CD4-positive, CD25-positive, alpha-beta regulatory T cell (primary cell): ENCODE measurements at regions not wholly inside any gene's neighbourhood (a gene's known extent, or its start where the extent isn't known, plus 50 kb on each side); places are given as distances from the start of the nearest gene placed in this dataset.
A peak's percentile ranks its signal among the peaks of the same experiment; 100 is the strongest.

Experiments used
- ATAC-seq, 2 donors: fragments of 150-1000 bp; cut with Tn5 transposase; one replicate each; pipeline ENCODE4 v1.10.0; 2021; ENCODE audit warnings: low read depth in 2 of 2, moderate number of reproducible peaks in 2 of 2, moderate library complexity in 1 of 2
- DNase-seq, 3 donors: peaks; one replicate each; pipeline versions ENCODE4 v3.0.0 to v3.0.0-alpha.2; 2012 to 2022; ENCODE audit warnings: mixed read lengths in 1 of 3
- H3K27ac ChIP-seq: one replicate; pipeline ENCODE4 v1.7.0; 2013; ENCODE audit warnings: mild to moderate bottlenecking, low read length; ENCODE audit not compliant: insufficient read depth, poor library complexity, severe bottlenecking
- H3K27me3 ChIP-seq: one replicate; pipeline ENCODE4 v1.7.0; 2013; ENCODE audit warnings: low read length; ENCODE audit not compliant: control insufficient read depth, insufficient read depth
- H3K36me3 ChIP-seq: one replicate; pipeline ENCODE4 v1.7.0; 2013; ENCODE audit warnings: mild to moderate bottlenecking, low read length, moderate library complexity; ENCODE audit not compliant: control insufficient read depth, insufficient read depth
- H3K4me1 ChIP-seq: 2 replicates; pipeline ENCODE4 v1.7.0; 2013; ENCODE audit warnings: mild to moderate bottlenecking, low read length; ENCODE audit not compliant: insufficient read depth, control insufficient read depth, poor library complexity, severe bottlenecking
- H3K4me3 ChIP-seq: one replicate; pipeline ENCODE4 v1.7.0; 2013; ENCODE audit warnings: low read depth, mild to moderate bottlenecking, low read length, moderate library complexity
- H3K9me3 ChIP-seq, 2 experiments: 1 replicate in 1 of 2; 2 replicates in 1 of 2; pipeline ENCODE4 v1.7.0; 2013; ENCODE audit warnings: low read length in 2 of 2, mild to moderate bottlenecking in 1 of 2, moderate library complexity in 1 of 2; ENCODE audit not compliant: control insufficient read depth in 2 of 2
- H3K27ac Mint-ChIP-seq, 3 donors: one replicate each; pipeline ENCODE4 v1.8.0; 2020 to 2022; ENCODE audit warnings: mild to moderate bottlenecking in 3 of 3, mixed read lengths in 3 of 3, moderate library complexity in 2 of 3
- H3K27me3 Mint-ChIP-seq: one replicate; pipeline ENCODE4 v1.8.0; 2022; ENCODE audit warnings: mild to moderate bottlenecking, mixed read lengths
- H3K36me3 Mint-ChIP-seq: one replicate; pipeline ENCODE4 v1.8.0; 2020; ENCODE audit warnings: mixed read lengths
- H3K4me1 Mint-ChIP-seq, 4 donors: one replicate each; pipeline ENCODE4 v1.8.0; 2020 to 2022; ENCODE audit warnings: mixed read lengths in 4 of 4, mild to moderate bottlenecking in 1 of 4
- H3K4me3 Mint-ChIP-seq, 4 donors: one replicate each; pipeline ENCODE4 v1.8.0; 2020 to 2022; ENCODE audit warnings: mild to moderate bottlenecking in 4 of 4, mixed read lengths in 4 of 4, moderate library complexity in 3 of 4
- H3K9me3 Mint-ChIP-seq, 7 donors: one replicate each; pipeline ENCODE4 v1.8.0; 2020 to 2022; ENCODE audit warnings: mixed read lengths in 7 of 7, mild to moderate bottlenecking in 3 of 7, moderate library complexity in 2 of 7

- no peaks in the 10 kb centered on the region for H3K27me3 Mint-ChIP-seq
- H3K36me3 Mint-ChIP-seq = no peaks in the 10 kb centered on the region
Observed at GRCh38 chr6:26258212-26258977, 106.6 kb upstream of the BTN3A2 start.

GRCh38 chr6:26260110-26260637 lies 104.8 kb upstream of the BTN3A2 start:
- Mint-ChIP-seq H3K4me3 (no peak overlapping the region), H3K36me3 (no peaks in the 10 kb centered on the region), H3K27ac (no peak overlapping the region), H3K9me3 (no peaks in the 10 kb centered on the region), H3K27me3 (no peaks in the 10 kb centered on the region), H3K4me1 (peaks cover 0 to 12% (median 1%) of the 10 kb centered on the region in 4 donors)
- H3K36me3 ChIP-seq = no peaks in the 10 kb centered on the region
- DNase-seq (no peak), ATAC-seq (no peak)
- H3K27ac ChIP-seq = no peak overlapping the region
- no peaks in the 10 kb centered on the region for H3K9me3 ChIP-seq
- no peaks in the 10 kb centered on the region for H3K27me3 ChIP-seq
- no peak overlapping the region for H3K4me3 ChIP-seq
- H3K4me1 ChIP-seq = no peaks in the 10 kb centered on the region

More at GRCh38 chr6:26258212-26258977, 106.6 kb upstream of the BTN3A2 start:
- H3K4me3 ChIP-seq = no peak overlapping the region
- DNase-seq (peak in 1 of 3 donors; percentile 27), ATAC-seq (no peak)
- H3K36me3 ChIP-seq = no peaks in the 10 kb centered on the region
- peaks cover 1% of the 10 kb centered on the region for H3K4me1 ChIP-seq
- H3K9me3 ChIP-seq = no peaks in the 10 kb centered on the region
- Mint-ChIP-seq H3K9me3 (no peaks in the 10 kb centered on the region), H3K4me1 (peaks cover 4 to 21% (median 9%) of the 10 kb centered on the region in 4 donors), H3K27ac (no peak overlapping the region), H3K4me3 (no peak overlapping the region)
- H3K27ac ChIP-seq = no peak overlapping the region
- H3K27me3 ChIP-seq = no peaks in the 10 kb centered on the region

GRCh38 chr6:26260725-26261490 lies 104.1 kb upstream of the BTN3A2 start:
- Mint-ChIP-seq H3K27me3 (no peaks in the 10 kb centered on the region), H3K36me3 (no peaks in the 10 kb centered on the region), H3K4me1 (peaks cover 0 to 12% (median 0%) of the 10 kb centered on the region in 4 donors), H3K4me3 (peak overlapping the region in 2 of 4 donors; percentile 21 to 61), H3K9me3 (no peaks in the 10 kb centered on the region), H3K27ac (no peak overlapping the region)
- no peaks in the 10 kb centered on the region for H3K36me3 ChIP-seq
- no peak overlapping the region for H3K27ac ChIP-seq
- DNase-seq = no peak
- H3K4me3 ChIP-seq = no peak overlapping the region
- no peak for ATAC-seq
- no peaks in the 10 kb centered on the region for H3K4me1 ChIP-seq
- H3K27me3 ChIP-seq = no peaks in the 10 kb centered on the region
- H3K9me3 ChIP-seq = no peaks in the 10 kb centered on the region

DNA sequence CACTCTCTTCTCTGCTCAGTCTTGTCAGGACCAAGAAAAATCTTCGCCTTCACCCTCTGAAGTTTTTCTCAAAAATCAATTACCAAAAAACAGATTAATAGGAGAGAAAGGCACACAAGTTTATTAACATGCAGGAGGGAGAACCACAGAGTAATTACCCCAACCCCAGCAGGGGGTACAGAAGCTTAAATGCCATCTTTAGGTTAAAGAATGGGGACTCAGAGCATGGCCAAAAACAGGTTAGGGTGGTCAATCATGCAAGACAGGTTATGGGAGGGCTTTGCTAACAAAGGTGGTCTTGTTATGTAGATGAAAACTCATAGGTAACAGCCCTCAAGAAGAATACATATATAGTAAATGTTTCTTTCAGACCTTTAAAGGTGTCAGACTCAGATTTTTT lies 100.5 kb upstream of the BTN3A2 start:
- no peaks in the 10 kb centered on the region for H3K9me3 Mint-ChIP-seq
- DNase-seq = no peak
- H3K4me3 Mint-ChIP-seq = no peak overlapping the region
- H3K27me3 Mint-ChIP-seq = no peaks in the 10 kb centered on the region
- ATAC-seq = no peak
- H3K27ac ChIP-seq = no peak overlapping the region
- no peak overlapping the region for H3K4me3 ChIP-seq
- H3K27me3 ChIP-seq = no peaks in the 10 kb centered on the region
- H3K36me3 ChIP-seq = no peaks in the 10 kb centered on the region
- H3K9me3 ChIP-seq = no peaks in the 10 kb centered on the region
- no peaks in the 10 kb centered on the region for H3K36me3 Mint-ChIP-seq
- H3K27ac Mint-ChIP-seq = no peak overlapping the region
- H3K4me1 Mint-ChIP-seq = peaks cover 3 to 8% (median 6%) of the 10 kb centered on the region in 4 donors
- H3K4me1 ChIP-seq = no peaks in the 10 kb centered on the region

DNA sequence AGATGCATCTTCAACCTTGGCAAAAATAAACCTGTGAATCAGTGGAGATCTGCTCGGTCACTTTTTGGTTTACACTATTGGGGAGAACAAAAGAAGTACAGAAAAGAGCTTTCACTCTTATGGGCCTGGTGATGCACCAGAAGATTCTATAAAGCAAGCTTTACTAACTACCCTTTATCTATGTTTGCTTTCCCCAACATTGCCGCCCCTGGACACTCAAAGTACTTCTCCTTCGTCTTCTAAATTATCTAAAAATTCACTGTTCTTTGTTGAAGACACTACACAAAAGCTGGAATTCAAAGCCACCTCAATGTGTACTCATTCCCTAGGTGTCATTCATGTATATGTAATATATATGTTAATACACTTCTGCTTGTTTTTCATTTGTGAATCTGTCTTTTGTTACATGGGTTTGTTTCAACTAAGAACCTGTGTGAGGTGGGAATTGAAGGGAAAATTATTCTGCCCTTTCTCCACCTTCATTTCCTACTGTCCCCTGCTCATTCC lies 97.9 kb upstream of the BTN3A2 start:
- no peak overlapping the region for H3K4me3 ChIP-seq
- Mint-ChIP-seq H3K27me3 (peaks cover 5% of the 10 kb centered on the region), H3K27ac (peak overlapping the region in 1 of 3 donors; percentile 11), H3K9me3 (no peaks in the 10 kb centered on the region), H3K4me3 (peak overlapping the region in 2 of 4 donors; percentile 37 to 54), H3K4me1 (peaks cover 13 to 26% (median 20%) of the 10 kb centered on the region in 4 donors), H3K36me3 (no peaks in the 10 kb centered on the region)
- H3K9me3 ChIP-seq = no peaks in the 10 kb centered on the region
- no peaks in the 10 kb centered on the region for H3K27me3 ChIP-seq
- ATAC-seq (no peak), DNase-seq (no peak)
- peaks cover 20% of the 10 kb centered on the region for H3K4me1 ChIP-seq
- no peaks in the 10 kb centered on the region for H3K36me3 ChIP-seq
- H3K27ac ChIP-seq = no peak overlapping the region

- H3K27ac Mint-ChIP-seq = peak overlapping the region in 1 of 3 donors; percentile 48
- no peaks in the 10 kb centered on the region for H3K9me3 Mint-ChIP-seq
- H3K4me1 Mint-ChIP-seq = peaks cover 13 to 26% (median 21%) of the 10 kb centered on the region in 4 donors
- peak overlapping the region in 1 of 4 donors; percentile 70 for H3K4me3 Mint-ChIP-seq
- Histone ChIP-seq H3K4me1 (peaks cover 27% of the 10 kb centered on the region), H3K4me3 (no peak overlapping the region), H3K9me3 (no peaks in the 10 kb centered on the region), H3K27me3 (no peaks in the 10 kb centered on the region), H3K36me3 (no peaks in the 10 kb centered on the region), H3K27ac (peak overlapping the region; percentile 33)
- peaks cover 5% of the 10 kb centered on the region for H3K27me3 Mint-ChIP-seq
- no peak for ATAC-seq
- H3K36me3 Mint-ChIP-seq = no peaks in the 10 kb centered on the region
- DNase-seq = peak in 1 of 3 donors; percentile 70
Observed at GRCh38 chr6:26268659-26269402, 96.2 kb upstream of the BTN3A2 start.
